ENCODE measurements at regions not wholly inside any gene's neighbourhood (a gene's known extent, or its start where the extent isn't known, plus 50 kb on each side); places are given as distances from the start of the nearest gene placed in this dataset.
"Not testable (repeated sequence)": the region's sequence is repeated elsewhere in the genome, so short reads cannot be mapped to it uniquely, and the experiment has no call there.

GRCh38 chr1:223992456-223993246, 121.3 kb upstream of the FBXO28 start:
- DNase-seq = peak; percentile 99 to 100 (median 100)
- peak overlapping the region; percentile 77 to 88 for H3K27ac ChIP-seq (ENCODE audit: insufficient read depth in 1 of 2, low read depth in 1 of 2, low read length in 2 of 2, poor library complexity in 1 of 2, severe bottlenecking in 2 of 2)
- WGBS (ENCODE audit: insufficient coverage) = 0% methylated on average over 33 of the region's 70 CpGs
- CTCF ChIA-PET; H3K36me3 ChIP-seq (ENCODE audit: control insufficient read depth in 4 of 4, insufficient read depth in 4 of 4, low read length in 3 of 4); H3K9me3 ChIP-seq (ENCODE audit: control extremely low read depth in 1 of 5, control insufficient read depth in 4 of 5, insufficient read depth in 2 of 5, low read depth in 1 of 5, low read length in 4 of 5); H3K4me1 ChIP-seq (ENCODE audit: control extremely low read depth in 1 of 4, control insufficient read depth in 4 of 4, insufficient read depth in 4 of 4, low read length in 3 of 4); H3K27me3 ChIP-seq (replicated peaks in 2 of 5; ENCODE audit: control insufficient read depth in 4 of 5, insufficient read depth in 5 of 5, low read length in 4 of 5): not testable (repeated sequence)
- POLR2A ChIA-PET = interaction anchor here (0.6 kb wide), 1 partner anchor 174 kb away, joined by 3 read pairs; no protein-coding TSS in a partner anchor
- peak overlapping the region; percentile 35 to 78 (median 70) for H3K4me3 ChIP-seq (ENCODE audit: control insufficient read depth in 1 of 7, extremely low read depth in 1 of 7, insufficient read depth in 4 of 7, low read depth in 2 of 7, low read length in 6 of 7)

GRCh38 chr1:223991297-223991857, 122.5 kb upstream of the FBXO28 start:
- 97% methylated on average over 6 of the region's 10 CpGs for WGBS (ENCODE audit: insufficient coverage)
- H3K27me3 ChIP-seq (replicated peaks in 2 of 5; ENCODE audit: control insufficient read depth in 4 of 5, insufficient read depth in 5 of 5, low read length in 4 of 5); DNase-seq; H3K36me3 ChIP-seq (ENCODE audit: control insufficient read depth in 4 of 4, insufficient read depth in 4 of 4, low read length in 3 of 4); H3K4me3 ChIP-seq (ENCODE audit: control insufficient read depth in 1 of 7, extremely low read depth in 1 of 7, insufficient read depth in 4 of 7, low read depth in 2 of 7, low read length in 6 of 7); H3K27ac ChIP-seq (ENCODE audit: insufficient read depth in 1 of 2, low read depth in 1 of 2, low read length in 2 of 2, poor library complexity in 1 of 2, severe bottlenecking in 2 of 2); POLR2A ChIA-PET; CTCF ChIA-PET; H3K4me1 ChIP-seq (ENCODE audit: control extremely low read depth in 1 of 4, control insufficient read depth in 4 of 4, insufficient read depth in 4 of 4, low read length in 3 of 4); H3K9me3 ChIP-seq (ENCODE audit: control extremely low read depth in 1 of 5, control insufficient read depth in 4 of 5, insufficient read depth in 2 of 5, low read depth in 1 of 5, low read length in 4 of 5): not testable (repeated sequence)

- H3K36me3 ChIP-seq (ENCODE audit: control insufficient read depth in 4 of 4, insufficient read depth in 4 of 4, low read length in 3 of 4); H3K9me3 ChIP-seq (ENCODE audit: control extremely low read depth in 1 of 5, control insufficient read depth in 4 of 5, insufficient read depth in 2 of 5, low read depth in 1 of 5, low read length in 4 of 5); H3K27me3 ChIP-seq (replicated peaks in 2 of 5; ENCODE audit: control insufficient read depth in 4 of 5, insufficient read depth in 5 of 5, low read length in 4 of 5); H3K27ac ChIP-seq (ENCODE audit: insufficient read depth in 1 of 2, low read depth in 1 of 2, low read length in 2 of 2, poor library complexity in 1 of 2, severe bottlenecking in 2 of 2); POLR2A ChIA-PET; DNase-seq; H3K4me3 ChIP-seq (ENCODE audit: control insufficient read depth in 1 of 7, extremely low read depth in 1 of 7, insufficient read depth in 4 of 7, low read depth in 2 of 7, low read length in 6 of 7); CTCF ChIA-PET; H3K4me1 ChIP-seq (ENCODE audit: control extremely low read depth in 1 of 4, control insufficient read depth in 4 of 4, insufficient read depth in 4 of 4, low read length in 3 of 4): not testable (repeated sequence)
- WGBS (ENCODE audit: insufficient coverage) = 100% methylated on average over 2 of the region's 4 CpGs
These were observed 116.2 kb upstream of the TP53BP2 start for GRCh38 chr1:223961985-223962384.

GRCh38 chr1:223952801-223953200, 107.1 kb upstream of the TP53BP2 start:
- CTCF ChIA-PET, POLR2A ChIA-PET: not testable (repeated sequence)
- no CpG with 5 or more reads among the region's 2 CpGs for WGBS (ENCODE audit: insufficient coverage)

GRCh38 chr1:223951551-223951950, 105.8 kb upstream of the TP53BP2 start:
- H3K4me3 ChIP-seq (ENCODE audit: control insufficient read depth in 1 of 7, extremely low read depth in 1 of 7, insufficient read depth in 4 of 7, low read depth in 2 of 7, low read length in 6 of 7); H3K9me3 ChIP-seq (ENCODE audit: control extremely low read depth in 1 of 5, control insufficient read depth in 4 of 5, insufficient read depth in 2 of 5, low read depth in 1 of 5, low read length in 4 of 5); DNase-seq; H3K36me3 ChIP-seq (ENCODE audit: control insufficient read depth in 4 of 4, insufficient read depth in 4 of 4, low read length in 3 of 4); H3K4me1 ChIP-seq (ENCODE audit: control extremely low read depth in 1 of 4, control insufficient read depth in 4 of 4, insufficient read depth in 4 of 4, low read length in 3 of 4); POLR2A ChIA-PET; CTCF ChIA-PET; H3K27me3 ChIP-seq (replicated peaks in 2 of 5; ENCODE audit: control insufficient read depth in 4 of 5, insufficient read depth in 5 of 5, low read length in 4 of 5); H3K27ac ChIP-seq (ENCODE audit: insufficient read depth in 1 of 2, low read depth in 1 of 2, low read length in 2 of 2, poor library complexity in 1 of 2, severe bottlenecking in 2 of 2): not testable (repeated sequence)
- WGBS (ENCODE audit: insufficient coverage) = 100% methylated on average over 1 of the region's 14 CpGs

More at GRCh38 chr1:223952801-223953200, 107.1 kb upstream of the TP53BP2 start:
- H3K36me3 ChIP-seq (ENCODE audit: control insufficient read depth in 4 of 4, insufficient read depth in 4 of 4, low read length in 3 of 4); H3K27ac ChIP-seq (ENCODE audit: insufficient read depth in 1 of 2, low read depth in 1 of 2, low read length in 2 of 2, poor library complexity in 1 of 2, severe bottlenecking in 2 of 2); H3K9me3 ChIP-seq (ENCODE audit: control extremely low read depth in 1 of 5, control insufficient read depth in 4 of 5, insufficient read depth in 2 of 5, low read depth in 1 of 5, low read length in 4 of 5); H3K27me3 ChIP-seq (replicated peaks in 2 of 5; ENCODE audit: control insufficient read depth in 4 of 5, insufficient read depth in 5 of 5, low read length in 4 of 5); H3K4me1 ChIP-seq (ENCODE audit: control extremely low read depth in 1 of 4, control insufficient read depth in 4 of 4, insufficient read depth in 4 of 4, low read length in 3 of 4); DNase-seq; H3K4me3 ChIP-seq (ENCODE audit: control insufficient read depth in 1 of 7, extremely low read depth in 1 of 7, insufficient read depth in 4 of 7, low read depth in 2 of 7, low read length in 6 of 7): not testable (repeated sequence)

- H3K9me3 ChIP-seq (ENCODE audit: control extremely low read depth in 1 of 5, control insufficient read depth in 4 of 5, insufficient read depth in 2 of 5, low read depth in 1 of 5, low read length in 4 of 5); H3K27me3 ChIP-seq (replicated peaks in 2 of 5; ENCODE audit: control insufficient read depth in 4 of 5, insufficient read depth in 5 of 5, low read length in 4 of 5); H3K27ac ChIP-seq (ENCODE audit: insufficient read depth in 1 of 2, low read depth in 1 of 2, low read length in 2 of 2, poor library complexity in 1 of 2, severe bottlenecking in 2 of 2); H3K36me3 ChIP-seq (ENCODE audit: control insufficient read depth in 4 of 4, insufficient read depth in 4 of 4, low read length in 3 of 4); CTCF ChIA-PET; H3K4me3 ChIP-seq (ENCODE audit: control insufficient read depth in 1 of 7, extremely low read depth in 1 of 7, insufficient read depth in 4 of 7, low read depth in 2 of 7, low read length in 6 of 7); H3K4me1 ChIP-seq (ENCODE audit: control extremely low read depth in 1 of 4, control insufficient read depth in 4 of 4, insufficient read depth in 4 of 4, low read length in 3 of 4); POLR2A ChIA-PET; DNase-seq: not testable (repeated sequence)
- WGBS (ENCODE audit: insufficient coverage) = 100% methylated on average over 1 of the region's 10 CpGs
These were observed 104.2 kb upstream of the TP53BP2 start for GRCh38 chr1:223949944-223950343.

DNA sequence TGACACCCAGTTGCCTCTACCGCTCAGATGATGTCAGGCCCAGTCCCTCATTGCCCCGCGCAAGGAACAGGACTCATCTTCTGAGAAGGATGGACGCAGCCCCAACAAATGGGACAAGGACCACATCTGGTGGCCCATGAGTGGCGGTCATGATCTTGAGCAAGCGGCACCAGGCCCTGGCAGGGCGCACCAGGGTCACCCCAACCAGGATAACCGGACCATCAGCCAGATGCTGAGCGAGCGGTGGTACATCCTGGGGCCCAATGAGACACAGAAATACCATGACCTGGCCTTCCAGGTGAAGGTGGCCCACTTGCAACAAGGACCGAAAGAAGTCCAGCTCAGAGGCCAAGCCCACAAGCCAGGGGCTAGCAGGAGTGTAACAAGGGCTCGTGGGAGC, 102.3 kb upstream of the TP53BP2 start:
- H3K9me3 ChIP-seq (ENCODE audit: control extremely low read depth in 1 of 5, control insufficient read depth in 4 of 5, insufficient read depth in 2 of 5, low read depth in 1 of 5, low read length in 4 of 5); H3K4me3 ChIP-seq (ENCODE audit: control insufficient read depth in 1 of 7, extremely low read depth in 1 of 7, insufficient read depth in 4 of 7, low read depth in 2 of 7, low read length in 6 of 7); CTCF ChIA-PET; H3K36me3 ChIP-seq (ENCODE audit: control insufficient read depth in 4 of 4, insufficient read depth in 4 of 4, low read length in 3 of 4); H3K27ac ChIP-seq (ENCODE audit: insufficient read depth in 1 of 2, low read depth in 1 of 2, low read length in 2 of 2, poor library complexity in 1 of 2, severe bottlenecking in 2 of 2); DNase-seq; POLR2A ChIA-PET; H3K4me1 ChIP-seq (ENCODE audit: control extremely low read depth in 1 of 4, control insufficient read depth in 4 of 4, insufficient read depth in 4 of 4, low read length in 3 of 4); H3K27me3 ChIP-seq (replicated peaks in 2 of 5; ENCODE audit: control insufficient read depth in 4 of 5, insufficient read depth in 5 of 5, low read length in 4 of 5): not testable (repeated sequence)
- WGBS (ENCODE audit: insufficient coverage) = 97% methylated on average over 6 of the region's 12 CpGs
